SK-N-DZ (cell line): ENCODE measurements at regions not wholly inside any gene's neighbourhood (a gene's known extent, or its start where the extent isn't known, plus 50 kb on each side); places are given as distances from the start of the nearest gene placed in this dataset.
"Not testable (repeated sequence)": the region's sequence is repeated elsewhere in the genome, so short reads cannot be mapped to it uniquely, and the experiment has no call there.

Experiments used
- DNase-seq: peaks from one replicate; pipeline ENCODE4 v3.0.0-alpha.2; 2015; ENCODE audit warnings: low spot score

DNA sequence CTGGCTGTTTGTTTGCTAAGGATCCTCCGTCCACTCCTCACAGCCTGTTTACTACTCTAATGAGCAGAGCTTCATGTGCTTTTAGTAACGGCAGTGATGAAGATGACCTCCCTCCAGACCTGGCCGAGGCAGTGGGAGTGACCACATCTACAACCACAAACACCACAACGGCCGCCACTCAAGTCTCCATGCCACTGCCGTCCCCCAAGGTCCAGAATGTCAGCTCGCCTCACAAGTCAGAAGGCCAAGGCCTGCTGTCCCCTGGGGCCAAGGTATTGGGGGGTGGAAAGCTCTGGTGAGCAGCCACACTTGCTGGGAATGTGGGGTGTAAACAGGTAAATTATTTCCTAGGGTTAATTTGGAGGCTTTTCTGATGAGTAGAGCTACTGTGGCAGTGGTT is 926.4 kb downstream of the IPMK start:
- DNase-seq, result no peak

DNA sequence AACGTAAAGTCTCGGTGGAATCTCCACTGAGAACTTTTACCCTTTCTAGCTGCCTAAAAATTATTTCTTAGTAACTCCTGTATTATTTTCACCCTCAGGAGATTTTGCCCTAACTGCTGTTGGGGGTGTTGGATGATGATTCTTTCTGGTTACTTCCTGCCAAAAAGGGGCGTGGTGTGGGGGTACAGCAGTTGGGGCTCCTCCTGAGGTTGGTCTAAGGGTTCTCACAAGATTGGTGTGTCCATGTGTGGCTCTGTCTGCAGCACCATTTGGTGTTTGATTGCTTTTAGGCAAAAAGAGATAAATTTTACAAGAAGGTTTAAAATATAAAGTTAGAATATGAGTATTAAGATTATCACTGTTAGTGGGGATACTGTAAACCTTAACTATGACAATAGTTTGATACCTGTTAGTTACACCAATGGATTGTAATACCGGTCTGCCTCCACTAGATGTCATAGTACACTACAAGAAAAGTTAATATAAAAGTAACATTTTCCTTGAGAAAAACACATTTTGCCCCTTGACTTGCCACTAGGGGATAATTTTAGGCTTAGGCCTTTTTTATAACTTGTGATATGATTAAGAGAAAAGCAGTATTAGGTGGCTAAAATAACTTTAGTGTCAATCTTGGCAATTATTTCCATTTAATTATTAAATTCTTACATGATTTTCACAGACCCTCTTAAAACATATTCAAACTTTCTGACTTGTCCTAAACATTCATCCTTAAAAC is 928.7 kb downstream of the IPMK start:
- DNase-seq, result peak; percentile 67

DNA sequence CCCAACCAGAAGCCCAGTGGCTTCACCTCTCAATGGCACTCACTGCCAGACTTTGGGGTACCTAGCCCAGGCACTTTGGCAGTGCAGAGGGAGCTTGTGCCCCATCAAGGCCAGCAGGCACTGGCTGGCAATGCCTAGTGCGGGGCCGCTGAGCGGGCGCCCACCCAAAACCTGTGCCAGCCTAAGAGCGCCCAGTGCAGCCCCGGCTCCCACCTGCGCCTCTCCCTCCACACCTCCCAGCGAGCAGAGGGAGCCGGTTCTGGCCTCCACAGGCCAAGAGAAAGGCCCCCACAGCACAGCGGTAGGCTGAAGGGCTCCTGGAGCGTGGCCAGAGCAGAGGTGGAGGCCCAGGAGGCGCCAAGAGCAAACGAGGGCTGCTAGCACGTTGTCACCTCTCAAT is 930.8 kb downstream of the IPMK start:
- DNase-seq, result no peak

DNA sequence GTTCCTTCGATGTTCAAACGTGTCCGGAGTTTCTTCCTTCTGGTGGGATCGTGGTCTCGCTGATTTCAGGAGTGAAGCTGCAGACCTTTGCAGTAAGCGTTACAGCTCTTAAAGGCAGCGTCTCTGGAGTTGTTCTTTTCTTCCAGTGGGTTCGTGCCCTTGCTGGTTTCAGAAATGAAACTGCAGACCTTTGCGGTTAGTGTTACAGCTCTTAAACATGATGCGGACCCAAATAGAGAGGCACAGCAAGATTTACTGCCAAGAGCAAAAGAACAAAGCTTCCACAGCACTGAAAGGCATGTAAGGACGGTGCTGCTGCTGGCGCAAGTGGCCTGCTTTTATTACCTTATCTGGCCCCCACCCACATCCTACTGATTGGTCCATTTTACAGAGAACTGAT is 931.4 kb downstream of the IPMK start:
- no peak for DNase-seq

DNA sequence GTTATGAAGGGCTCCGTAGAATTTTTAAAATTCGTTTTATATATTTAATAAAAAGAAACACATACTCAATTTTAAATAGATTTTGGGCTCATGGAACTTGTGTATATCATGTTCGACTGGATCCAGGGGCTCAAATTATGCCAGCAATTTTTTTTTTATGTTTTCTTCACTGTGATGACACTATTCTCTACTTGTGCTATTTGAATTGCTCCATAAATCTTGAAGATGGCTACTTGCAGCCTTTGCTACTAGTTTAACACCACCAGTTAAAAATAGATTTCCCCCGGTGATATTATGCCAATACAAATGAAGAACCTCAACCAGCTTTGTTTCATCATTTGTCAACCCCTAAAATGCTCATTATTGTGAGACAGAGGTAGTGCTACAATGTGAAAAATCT is 933.2 kb downstream of the IPMK start:
- DNase-seq, result no peak

DNA sequence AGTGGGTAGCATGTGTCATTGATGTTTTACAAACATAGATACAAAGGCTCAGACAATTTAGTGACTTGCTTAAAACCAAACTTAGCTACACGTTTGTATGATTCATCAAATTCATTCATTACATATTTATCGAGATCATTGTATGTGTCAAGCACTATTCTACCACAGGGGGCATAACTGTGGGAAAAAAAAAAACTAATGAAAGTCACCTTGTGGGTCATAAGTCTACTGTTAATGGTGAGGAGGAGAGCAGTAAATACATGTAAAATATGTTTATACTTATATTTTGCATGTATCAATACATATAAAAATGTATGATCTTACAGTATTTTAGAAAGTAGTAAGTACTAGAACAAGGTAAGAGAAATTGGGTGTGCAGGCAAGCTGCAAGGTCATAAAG is 933.8 kb downstream of the IPMK start:
- no peak for DNase-seq

DNA sequence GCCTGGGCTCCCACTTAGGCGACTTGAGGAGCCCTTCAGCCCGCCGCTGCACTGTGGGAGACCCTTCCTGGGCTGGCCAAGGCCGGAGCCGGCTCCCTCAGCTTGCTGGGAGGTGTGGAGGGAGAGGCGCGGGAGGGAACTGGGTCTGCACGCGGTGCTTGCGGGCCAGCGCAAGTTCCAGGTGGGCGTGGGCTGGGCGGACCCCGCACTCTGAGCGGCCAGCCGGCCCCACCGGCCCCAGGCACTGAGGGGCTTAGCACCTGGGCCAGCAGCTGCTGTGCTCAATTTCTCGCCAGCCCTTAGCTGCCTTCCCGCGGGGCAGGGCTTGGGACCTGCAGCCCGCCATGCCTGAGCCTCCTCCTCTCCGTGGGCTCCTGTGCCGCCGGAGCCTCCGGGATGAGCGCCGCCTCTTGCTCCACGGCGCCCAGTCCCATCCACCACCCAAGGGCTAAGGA is 946.3 kb downstream of the IPMK start:
- DNase-seq, result not testable (repeated sequence)

DNA sequence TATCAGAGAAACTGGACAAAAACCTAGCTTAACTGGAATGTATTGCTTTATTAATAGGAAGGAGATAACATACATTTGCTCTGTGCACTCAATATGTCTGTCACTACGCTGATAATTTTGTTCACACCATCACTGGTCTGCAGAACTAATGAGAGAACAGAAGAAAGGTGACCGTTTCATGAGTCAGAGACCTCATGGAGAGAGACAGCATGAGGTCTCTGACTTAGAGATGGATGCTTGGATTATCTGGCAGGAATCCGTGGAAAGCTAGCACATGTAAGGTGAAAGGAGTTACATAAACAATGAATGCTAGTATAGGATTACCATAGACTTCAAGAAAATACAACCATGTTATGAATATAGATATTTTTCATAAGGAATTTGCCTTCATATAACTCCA is 947.3 kb downstream of the IPMK start:
- DNase-seq, result no peak

DNA sequence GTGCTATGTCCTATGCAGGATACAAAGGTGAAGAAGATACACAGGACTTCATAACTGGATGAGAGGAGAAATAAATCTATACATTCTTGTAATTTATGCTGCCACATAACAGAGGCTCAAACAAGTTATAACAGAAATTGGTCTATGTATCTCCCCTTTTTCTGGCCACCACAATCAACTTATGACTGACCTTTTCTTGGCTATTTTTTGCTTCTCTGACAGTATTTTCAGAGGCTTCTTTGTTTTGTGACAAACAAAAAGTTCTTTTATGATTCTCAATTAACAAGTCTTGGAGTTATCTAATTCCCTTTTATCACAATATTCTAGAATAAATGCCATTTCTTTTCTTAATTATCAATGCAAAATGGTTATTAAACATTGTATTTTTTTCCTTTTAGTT is 953.0 kb upstream of the ZWINT start:
- DNase-seq, result no peak

DNA sequence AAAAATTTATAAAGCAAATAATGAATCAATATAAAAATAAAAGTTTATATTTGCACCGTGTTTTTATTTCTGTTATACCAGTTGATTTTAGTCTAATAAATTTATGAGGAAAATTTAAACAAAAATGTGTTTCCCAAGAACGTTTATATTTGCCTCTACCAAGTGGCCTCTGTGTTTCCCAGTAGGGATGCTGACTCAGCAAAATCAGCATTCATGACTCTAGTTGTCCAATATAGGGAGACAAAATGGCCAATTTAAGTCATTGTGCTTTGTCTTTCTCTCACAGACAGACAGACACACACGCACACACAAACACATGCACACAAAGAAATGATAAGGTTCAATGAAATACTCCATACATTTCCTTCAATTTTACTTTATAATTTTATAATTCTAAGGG is 942.5 kb upstream of the ZWINT start:
- DNase-seq, result peak; percentile 7

DNA sequence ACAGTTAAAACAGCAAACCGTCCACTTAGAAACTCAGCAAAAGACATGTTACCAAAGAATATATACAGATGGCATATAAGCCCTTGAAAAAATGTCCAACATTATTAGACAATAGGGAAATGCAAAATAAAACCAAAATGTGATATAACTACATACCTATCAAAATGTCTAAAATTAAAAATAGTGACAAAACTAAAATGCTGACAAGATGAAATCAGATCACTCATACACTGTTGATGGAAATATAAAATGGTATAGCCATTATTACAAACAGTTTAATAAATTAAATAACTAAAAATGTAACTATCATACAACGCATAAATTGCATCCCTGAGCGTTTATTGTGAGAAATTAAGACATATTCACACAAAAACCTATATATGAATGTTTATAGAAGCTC is 939.7 kb upstream of the ZWINT start:
- no peak for DNase-seq

DNA sequence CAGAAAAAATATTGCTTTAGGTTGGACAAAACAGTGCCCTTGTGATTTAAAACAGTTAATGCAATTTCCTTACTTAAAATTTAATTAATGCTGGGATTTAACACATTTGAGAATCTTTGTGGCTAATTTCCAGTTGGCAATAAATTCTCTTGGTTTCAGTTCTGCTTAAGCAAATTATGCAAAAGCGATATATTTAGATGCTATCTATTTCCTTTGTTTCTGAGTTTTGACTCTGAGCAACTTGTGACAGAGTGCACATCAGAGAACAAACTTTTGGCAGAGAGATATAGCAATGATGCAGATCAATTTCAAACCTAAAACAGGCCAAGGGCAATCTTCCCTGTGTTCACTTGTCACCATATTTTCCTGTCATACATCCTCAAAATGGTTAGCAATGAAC is 933.6 kb upstream of the ZWINT start:
- DNase-seq, result no peak

DNA sequence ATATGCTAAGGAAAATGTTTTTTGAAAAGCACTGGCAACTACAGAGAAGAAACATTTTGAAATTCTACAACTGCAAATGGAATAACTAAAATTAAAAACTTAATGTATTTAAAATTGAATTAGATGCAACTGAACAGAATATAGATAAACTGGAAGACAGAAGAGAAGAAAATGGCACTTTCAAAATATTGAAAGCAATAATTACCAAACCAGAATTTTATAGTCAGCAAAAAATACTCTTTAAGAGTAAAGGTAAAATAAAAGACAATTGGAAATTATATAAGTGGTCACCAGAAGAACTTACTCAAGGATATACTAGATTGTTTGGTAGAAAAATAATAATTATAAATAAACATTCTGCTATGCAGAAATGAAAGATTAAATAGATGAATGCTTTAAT is 927.7 kb upstream of the ZWINT start:
- DNase-seq, result no peak

DNA sequence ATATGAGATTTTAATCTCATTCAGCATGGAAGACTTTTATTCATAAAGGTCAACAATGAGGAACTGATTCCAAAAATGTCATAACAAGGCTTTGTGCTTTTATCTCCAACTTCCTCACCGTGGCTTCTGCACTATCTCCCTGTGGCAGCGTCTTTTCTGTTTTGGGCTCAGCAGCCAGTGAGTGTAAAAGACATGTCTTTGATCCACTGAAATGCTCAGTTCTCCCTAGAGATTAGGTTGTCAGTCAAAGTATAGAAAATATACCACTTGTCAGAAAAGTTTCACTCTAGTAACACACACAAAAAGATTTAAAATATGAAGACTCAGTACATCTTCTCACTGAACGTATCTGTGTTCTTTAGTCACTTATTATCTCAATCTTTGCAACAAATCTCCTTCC is 901.8 kb upstream of the ZWINT start:
- DNase-seq, result no peak

DNA sequence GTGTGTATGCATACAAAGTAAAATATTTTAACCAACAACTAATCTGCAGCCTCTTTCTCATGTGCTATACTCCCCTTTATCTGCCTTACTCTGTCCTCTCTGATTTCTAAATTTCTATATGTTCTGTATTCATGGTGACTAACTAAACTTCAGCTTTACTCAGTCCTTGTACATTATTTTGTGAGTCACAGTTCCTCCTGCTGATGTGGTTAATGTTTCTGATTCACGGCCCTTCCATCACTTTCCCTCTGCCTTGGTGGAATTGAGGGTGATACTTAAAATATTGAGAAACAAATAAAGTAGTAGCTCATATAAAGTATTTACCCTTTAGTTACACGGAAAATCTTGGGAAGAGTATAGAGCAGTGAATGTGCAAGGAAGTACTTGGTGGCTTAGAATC is 899.1 kb upstream of the ZWINT start:
- DNase-seq, result no peak

DNA sequence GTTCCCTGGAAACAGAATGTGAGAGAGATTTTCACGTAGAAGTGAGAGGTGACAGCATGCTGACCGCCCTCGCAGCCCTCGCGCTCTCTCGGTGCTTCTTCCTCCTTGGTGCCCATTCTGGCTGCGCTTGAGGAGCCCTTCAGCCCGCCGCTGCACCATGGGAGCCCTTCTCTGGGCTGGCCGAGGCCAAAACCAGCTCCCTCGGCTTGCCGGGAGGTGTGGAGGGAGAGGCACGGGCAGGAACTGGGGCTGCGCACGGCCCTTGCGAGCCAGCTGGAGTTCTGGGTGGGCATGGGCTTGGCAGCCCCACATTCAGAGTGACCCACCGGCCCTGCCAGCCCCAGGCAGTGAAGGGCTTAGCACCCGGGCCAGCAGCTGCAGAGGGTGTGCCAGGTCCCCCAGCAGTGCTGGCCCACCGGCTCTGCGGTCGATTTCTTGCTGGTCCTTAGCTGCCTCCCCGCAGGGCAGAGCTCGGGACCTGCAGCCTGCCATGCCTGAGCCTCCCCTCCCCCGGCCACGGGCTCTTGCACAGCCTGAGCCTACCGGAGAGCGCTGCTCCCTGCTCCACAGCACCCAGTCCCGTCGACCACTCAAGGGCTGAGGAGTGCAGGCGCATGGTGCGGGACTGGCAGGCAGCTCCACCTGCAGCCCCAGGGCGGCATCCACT is 888.7 kb upstream of the ZWINT start:
- DNase-seq, result no peak

DNA sequence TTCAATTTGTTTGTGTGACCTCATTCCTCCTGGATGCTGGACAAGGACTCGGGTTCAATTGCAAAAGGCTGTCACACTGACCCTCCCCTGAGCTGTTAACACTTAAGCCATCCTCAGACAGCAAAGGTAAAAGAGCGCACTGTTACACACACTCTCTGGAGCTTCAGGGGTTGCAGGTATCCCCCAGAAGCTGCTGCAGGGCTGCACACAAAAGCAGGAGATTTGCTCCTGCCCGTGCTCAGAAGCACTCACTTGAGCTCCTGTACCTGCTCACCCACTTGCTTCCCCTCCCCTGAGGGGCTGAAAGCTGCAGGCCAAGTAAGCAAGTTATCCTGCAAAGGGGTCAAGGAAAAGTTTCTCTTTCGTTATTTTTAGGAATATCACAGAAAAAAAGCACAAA is 886.2 kb upstream of the ZWINT start:
- DNase-seq, result no peak

DNA sequence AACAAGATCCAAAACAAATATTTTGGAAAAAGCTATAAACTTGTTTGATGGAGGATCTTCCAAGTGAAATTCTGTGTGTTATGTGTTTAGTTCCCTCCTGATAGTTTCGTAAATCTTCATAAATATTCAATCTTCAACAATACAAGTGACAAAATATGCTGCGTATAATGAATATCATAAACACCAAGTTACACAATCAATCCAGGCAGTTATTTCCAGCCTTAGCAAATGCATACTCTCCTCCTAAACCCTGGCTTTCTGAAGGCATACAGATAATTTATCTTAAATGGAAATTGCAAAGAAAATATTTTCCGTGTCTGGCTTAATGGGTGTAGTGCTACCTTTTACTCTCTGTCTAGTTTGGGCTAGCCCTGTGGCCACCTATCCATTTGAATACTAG is 864.9 kb upstream of the ZWINT start:
- DNase-seq, result no peak

DNA sequence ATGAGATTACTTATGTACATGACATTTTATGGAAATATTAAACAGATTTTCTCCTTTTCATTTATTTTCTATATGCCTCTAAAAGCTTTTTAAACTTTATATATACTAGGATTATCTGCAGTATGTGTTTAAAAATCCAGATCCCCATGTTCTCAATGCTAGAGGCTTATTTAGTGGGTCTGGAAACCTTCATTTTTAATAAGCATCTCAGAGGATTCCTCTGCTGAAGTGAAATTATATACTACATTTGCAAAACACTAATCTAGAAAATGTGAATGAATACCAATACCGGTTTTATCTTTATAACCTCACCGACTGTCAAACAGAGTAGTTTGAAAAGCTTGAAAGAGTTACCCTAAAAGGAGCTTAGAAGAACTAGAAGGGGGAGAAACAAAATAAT is 863.8 kb upstream of the ZWINT start:
- DNase-seq, result no peak

DNA sequence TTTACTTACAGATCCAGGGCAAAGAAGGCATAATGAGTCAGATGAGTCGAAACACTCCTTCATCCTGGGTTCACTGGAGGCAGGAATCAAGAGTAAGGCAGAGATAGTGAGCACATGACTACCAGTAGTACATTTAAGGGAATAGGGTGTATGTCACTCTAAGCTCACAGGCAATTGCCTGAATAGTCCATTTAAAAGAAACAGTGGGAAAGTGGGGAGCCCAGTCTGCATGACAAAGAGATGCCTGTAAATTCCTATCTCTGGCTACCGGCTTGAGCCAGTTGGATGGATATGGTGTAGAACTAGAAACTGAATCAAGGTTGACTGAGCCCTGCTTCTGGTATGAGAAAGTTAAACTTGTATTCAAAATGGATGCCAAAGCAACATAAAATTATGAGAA is 861.5 kb upstream of the ZWINT start:
- no peak for DNase-seq

DNA sequence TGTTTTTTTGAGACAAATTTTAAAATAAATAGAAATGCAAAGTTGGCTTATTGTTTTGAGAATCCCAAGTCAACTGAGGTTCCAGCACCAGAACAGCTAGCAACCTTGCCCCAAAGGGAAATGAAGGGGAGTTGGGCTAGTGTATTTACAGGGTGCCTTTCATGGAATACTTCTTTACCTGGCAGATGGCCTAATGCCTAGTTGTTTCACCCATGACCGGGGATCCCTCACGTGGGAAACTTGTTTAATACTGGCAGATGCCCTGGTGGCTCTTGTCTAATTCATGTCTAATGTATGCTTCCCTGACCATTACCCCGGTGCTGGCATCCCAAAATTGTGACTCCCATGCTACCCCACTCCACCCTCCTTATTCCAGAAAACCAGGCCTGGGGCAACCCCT is 861.1 kb upstream of the ZWINT start:
- DNase-seq, result no peak

DNA sequence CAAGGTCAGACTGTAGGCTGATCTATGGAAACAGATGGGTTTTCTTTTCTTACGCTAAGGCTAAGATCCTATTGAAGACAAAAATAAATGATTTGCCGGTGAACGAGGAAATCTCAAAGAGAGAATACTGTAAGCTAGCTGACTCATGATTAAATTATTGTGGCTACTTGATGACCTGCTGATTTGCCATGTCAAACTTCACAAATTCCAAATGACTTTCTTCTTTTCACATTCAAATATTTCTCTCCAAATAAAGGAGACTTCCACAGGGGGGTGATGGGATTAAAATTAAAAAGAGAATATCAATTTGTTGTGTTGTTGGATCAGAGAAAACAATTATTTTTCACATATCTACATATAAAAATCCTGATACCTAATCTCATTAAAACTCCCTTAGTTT is 860.6 kb upstream of the ZWINT start:
- DNase-seq, result no peak

DNA sequence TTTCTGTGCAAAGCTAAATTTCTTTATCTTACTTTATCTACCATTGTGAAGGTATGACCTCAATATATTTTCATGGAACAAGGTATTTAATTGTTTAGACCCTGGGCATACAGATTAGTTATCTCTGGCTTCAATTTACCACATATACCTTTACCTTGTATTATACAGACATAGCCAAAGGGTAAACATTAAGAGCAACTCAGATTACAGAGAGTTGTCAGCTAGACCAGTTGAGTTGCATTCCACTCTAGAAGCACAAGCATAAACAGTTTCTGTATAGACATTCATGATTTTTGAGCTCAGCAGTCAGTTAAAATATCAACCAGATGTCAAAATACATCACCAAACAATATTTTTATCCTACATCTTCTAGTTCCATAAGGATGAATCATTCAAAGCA is 857.3 kb upstream of the ZWINT start:
- no peak for DNase-seq

DNA sequence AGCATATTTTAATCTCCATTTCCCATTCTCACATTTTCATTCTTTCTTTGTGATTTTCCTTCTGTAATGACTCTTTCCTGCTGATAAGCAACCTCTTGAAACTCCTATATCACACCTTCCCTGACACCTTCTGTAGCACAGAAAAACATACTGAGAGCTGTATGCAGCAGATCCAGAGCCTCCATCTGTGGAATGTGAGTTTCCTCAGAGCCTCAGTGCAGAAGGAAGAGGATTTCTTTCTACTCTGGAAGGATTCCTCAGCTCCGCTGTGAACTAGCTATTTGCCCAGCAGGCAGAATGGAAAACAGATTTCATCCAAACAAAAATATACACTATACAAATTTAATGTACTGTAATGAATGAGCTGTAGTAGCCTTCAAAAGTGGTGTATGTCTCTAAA is 841.3 kb upstream of the ZWINT start:
- DNase-seq, result no peak
